Right cardiac atrium (tissue), 5 donors: ENCODE measurements at regions not wholly inside any gene's neighbourhood (a gene's known extent, or its start where the extent isn't known, plus 50 kb on each side); places are given as distances from the start of the nearest gene placed in this dataset.

Experiments
- ATAC-seq, 2 donors: fragments of 200-7000 bp; cut with Tn5 transposase; one replicate each; pipeline versions ENCODE4 v1.8.0 to v1.9.1; 2020; ENCODE audit warnings: moderate library complexity in 2 of 2, mild to moderate bottlenecking in 1 of 2
- DNase-seq, 3 donors: peaks; one replicate each; pipeline ENCODE4 v3.0.0-alpha.2; 2020
- H3K27ac ChIP-seq: one replicate; pipeline ENCODE4 v1.5.1; 2013; ENCODE audit warnings: mild to moderate bottlenecking, low read length, control low read depth, moderate library complexity
- H3K27me3 ChIP-seq: one replicate; pipeline ENCODE4 v1.6.1; 2013; ENCODE audit not compliant: control insufficient read depth, insufficient read depth
- H3K4me1 ChIP-seq: one replicate; pipeline ENCODE4 v1.6.1; 2013; ENCODE audit warnings: low read length; ENCODE audit not compliant: control insufficient read depth, insufficient read depth
- H3K4me3 ChIP-seq: one replicate; pipeline ENCODE4 v1.5.1; 2013; ENCODE audit warnings: low read length, control low read depth
- H3K9me3 ChIP-seq: one replicate; pipeline ENCODE4 v1.6.1; 2013; ENCODE audit warnings: low read length; ENCODE audit not compliant: control insufficient read depth
- WGBS: extraction: QIAGEN DNeasy Blood & Tissue Kit; methylation state at CpG from one replicate; pipeline ENCODE4 v1.1.7; 2013; 5-methylcytosine and 5-hydroxymethylcytosine counted together
- intact Hi-C, 4 donors: fragments of 100-400 bp; cut with DNase I; formaldehyde crosslinking; loops; one replicate each; pipeline versions ENCODE4 v1.11.0 to v1.14.0; 2022 to 2023
- donor health status: healthy with polysubstance abuse.
- donor health status: DM: no; HTN: yes; CAD: no.
- donor health status: DM: no; HTN: no; CAD: no.
- donor health status: DM: no; HTN: yes; CAD: no; lungs with severe emphysema.
- donor health status: DM: yes; HTN: yes; CAD: no.

GRCh38 chr22:23513133-23513532 lies 67.0 kb downstream of the IGLL1 start:
- intact Hi-C loops = no loop called here
- no peaks in the 10 kb centered on the region for H3K4me1 ChIP-seq
- no peaks in the 10 kb centered on the region for H3K27me3 ChIP-seq
- ATAC-seq (no peak), DNase-seq (peak in 1 of 3 donors; percentile 16)
- no peak overlapping the region for H3K4me3 ChIP-seq
- no peak overlapping the region for H3K27ac ChIP-seq
- no peaks in the 10 kb centered on the region for H3K9me3 ChIP-seq
- WGBS = 87% methylated on average over 15 of the region's 15 CpGs

- DNase-seq = peak in 2 of 3 donors; percentile 2 to 23
- Histone ChIP-seq H3K9me3 (no peaks in the 10 kb centered on the region), H3K4me3 (no peak overlapping the region), H3K4me1 (no peaks in the 10 kb centered on the region), H3K27me3 (no peaks in the 10 kb centered on the region), H3K27ac (no peak overlapping the region)
- intact Hi-C loops = no loop called here
- WGBS = 89% methylated on average over 5 of the region's 5 CpGs
- ATAC-seq = no peak
Observed at GRCh38 chr22:23512721-23513120, 67.4 kb downstream of the IGLL1 start.

GRCh38 chr22:23512348-23512705 lies 67.8 kb downstream of the IGLL1 start:
- DNase-seq (no peak), ATAC-seq (no peak)
- H3K9me3 ChIP-seq = no peaks in the 10 kb centered on the region
- intact Hi-C loops = no loop called here
- no peaks in the 10 kb centered on the region for H3K4me1 ChIP-seq
- no peaks in the 10 kb centered on the region for H3K27me3 ChIP-seq
- H3K4me3 ChIP-seq = no peak overlapping the region
- 94% methylated on average over 5 of the region's 5 CpGs for WGBS
- H3K27ac ChIP-seq = no peak overlapping the region

- ATAC-seq (no peak), DNase-seq (no peak)
- Histone ChIP-seq H3K4me1 (no peaks in the 10 kb centered on the region), H3K27ac (no peak overlapping the region), H3K4me3 (no peak overlapping the region), H3K9me3 (no peaks in the 10 kb centered on the region), H3K27me3 (no peaks in the 10 kb centered on the region)
- intact Hi-C loops = no loop called here
- 61% methylated on average over 19 of the region's 19 CpGs for WGBS
Observed at GRCh38 chr22:23511627-23512347, 68.3 kb downstream of the IGLL1 start.

- DNase-seq (peak in 1 of 3 donors; percentile 36), ATAC-seq (peak in 1 of 2 donors; percentile 77)
- H3K27ac ChIP-seq = no peak overlapping the region
- no peaks in the 10 kb centered on the region for H3K27me3 ChIP-seq
- H3K4me3 ChIP-seq = no peak overlapping the region
- H3K9me3 ChIP-seq = no peaks in the 10 kb centered on the region
- no peaks in the 10 kb centered on the region for H3K4me1 ChIP-seq
- 51% methylated on average over 11 of the region's 11 CpGs for WGBS
- intact Hi-C loops = no loop called here
Observed at GRCh38 chr22:23509571-23510302, 70.4 kb downstream of the IGLL1 start.

GRCh38 chr22:23504516-23504915 lies 75.6 kb downstream of the IGLL1 start:
- no peak overlapping the region for H3K27ac ChIP-seq
- DNase-seq (peak in 1 of 3 donors; percentile 69), ATAC-seq (peak; percentile 39 to 61)
- intact Hi-C loops = no loop called here
- H3K9me3 ChIP-seq = no peaks in the 10 kb centered on the region
- H3K4me1 ChIP-seq = no peaks in the 10 kb centered on the region
- no peak overlapping the region for H3K4me3 ChIP-seq
- WGBS = 32% methylated on average over 10 of the region's 10 CpGs
- no peaks in the 10 kb centered on the region for H3K27me3 ChIP-seq

- no peaks in the 10 kb centered on the region for H3K4me1 ChIP-seq
- no peak for DNase-seq
- intact Hi-C loops = no loop called here
- 74% methylated on average over 15 of the region's 15 CpGs for WGBS
- H3K4me3 ChIP-seq = no peak overlapping the region
- H3K9me3 ChIP-seq = no peaks in the 10 kb centered on the region
- no peak overlapping the region for H3K27ac ChIP-seq
- ATAC-seq = peak in 1 of 2 donors; percentile 35
- no peaks in the 10 kb centered on the region for H3K27me3 ChIP-seq
Observed at GRCh38 chr22:23503736-23504440, 76.2 kb downstream of the IGLL1 start.

- no peak for DNase-seq
- no peak overlapping the region for H3K27ac ChIP-seq
- H3K9me3 ChIP-seq = no peaks in the 10 kb centered on the region
- intact Hi-C loops = no loop called here
- WGBS = 97% methylated on average over 5 of the region's 5 CpGs
- H3K27me3 ChIP-seq = no peaks in the 10 kb centered on the region
- ATAC-seq = no peak
- no peak overlapping the region for H3K4me3 ChIP-seq
- H3K4me1 ChIP-seq = no peaks in the 10 kb centered on the region
Observed at GRCh38 chr22:23503142-23503541, 76.9 kb downstream of the IGLL1 start.

GRCh38 chr22:23501708-23502107 lies 78.4 kb downstream of the IGLL1 start:
- peak in 1 of 3 donors; percentile 23 for DNase-seq
- no peak for ATAC-seq
- H3K27me3 ChIP-seq = no peaks in the 10 kb centered on the region
- WGBS = 93% methylated on average over 12 of the region's 12 CpGs
- H3K9me3 ChIP-seq = no peaks in the 10 kb centered on the region
- no peak overlapping the region for H3K4me3 ChIP-seq
- H3K4me1 ChIP-seq = no peaks in the 10 kb centered on the region
- H3K27ac ChIP-seq = no peak overlapping the region
- intact Hi-C loops = no loop called here

- intact Hi-C loops = no loop called here
- ATAC-seq (no peak), DNase-seq (no peak)
- H3K27ac ChIP-seq = no peak overlapping the region
- H3K9me3 ChIP-seq = no peaks in the 10 kb centered on the region
- no peaks in the 10 kb centered on the region for H3K4me1 ChIP-seq
- H3K27me3 ChIP-seq = no peaks in the 10 kb centered on the region
- WGBS = 84% methylated on average over 5 of the region's 5 CpGs
- no peak overlapping the region for H3K4me3 ChIP-seq
Observed at GRCh38 chr22:23501261-23501619, 78.8 kb downstream of the IGLL1 start.
